HG03457 (cell line): ENCODE measurements at regions not wholly inside any gene's neighbourhood (a gene's known extent, or its start where the extent isn't known, plus 50 kb on each side); places are given as distances from the start of the nearest gene placed in this dataset.

Experiments used
- ATAC-seq: cut with Tn5 transposase; IDR thresholded peaks from one replicate; pipeline ENCODE4 v1.9.1; 2021; ENCODE audit warnings: moderate number of reproducible peaks; ENCODE audit not compliant: unreplicated experiment

DNA sequence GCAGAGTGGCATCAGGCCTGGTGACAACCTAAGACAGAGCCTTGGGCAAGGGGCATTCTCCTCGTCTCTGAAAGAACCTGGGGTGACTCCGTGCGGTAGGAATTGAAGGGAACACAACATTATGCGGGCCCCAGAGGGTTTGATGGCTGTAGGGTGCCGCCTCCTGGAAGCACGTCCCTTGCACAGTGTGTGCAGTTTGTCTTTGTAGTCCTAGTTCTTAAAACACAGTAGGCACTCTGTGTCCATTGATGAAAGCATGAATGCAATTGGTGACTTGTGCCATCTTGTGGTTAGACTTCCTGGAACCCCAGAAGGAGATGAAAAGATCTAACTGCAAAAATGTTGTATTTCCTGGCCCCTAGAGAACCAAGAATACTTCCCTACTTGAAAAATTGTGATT is 279.8 kb downstream of the UTP18 start:
- no peak for ATAC-seq

GRCh38 chr17:51541215-51541614 is 280.9 kb downstream of the UTP18 start:
- ATAC-seq: no peak

DNA sequence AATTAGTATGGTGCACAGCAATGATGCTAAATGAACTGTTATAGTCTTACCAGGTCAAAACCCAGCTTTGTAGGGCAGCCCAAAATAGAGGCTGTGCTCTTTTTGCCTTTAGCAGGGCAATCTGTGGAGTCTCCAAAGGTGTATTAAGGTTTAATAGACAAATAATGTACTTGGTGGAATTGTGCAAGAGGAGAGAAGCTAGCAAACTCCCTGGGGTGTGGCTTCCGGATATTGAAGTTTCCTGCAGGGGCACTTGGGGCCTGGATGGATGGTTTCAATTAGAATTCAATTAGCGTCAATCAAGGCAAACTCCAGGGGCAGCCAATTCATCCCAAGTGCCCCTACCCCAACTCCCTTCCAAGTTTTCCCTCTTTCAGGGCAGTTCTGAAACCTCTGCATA is 285.8 kb downstream of the UTP18 start:
- no peak for ATAC-seq

DNA sequence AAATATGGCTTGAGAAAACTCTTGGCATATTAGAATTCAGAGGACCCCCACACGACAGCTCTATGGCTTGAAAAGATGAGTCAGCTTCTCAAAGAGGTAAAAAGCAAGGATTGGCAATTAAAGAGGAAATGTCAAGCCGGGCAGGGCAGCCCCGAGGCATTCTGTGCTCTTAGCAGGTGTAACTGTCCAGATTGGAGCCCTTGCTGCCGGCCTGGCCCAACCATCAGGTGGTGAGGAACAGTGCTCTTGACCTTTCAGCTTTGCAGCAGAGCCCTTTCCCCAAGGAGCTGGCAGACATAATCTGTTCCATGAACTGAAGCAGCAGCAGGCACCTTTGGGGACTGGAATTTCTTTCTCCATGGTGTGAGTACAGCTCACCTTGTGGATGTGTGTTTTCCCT is 287.8 kb downstream of the UTP18 start:
- ATAC-seq: no peak

DNA sequence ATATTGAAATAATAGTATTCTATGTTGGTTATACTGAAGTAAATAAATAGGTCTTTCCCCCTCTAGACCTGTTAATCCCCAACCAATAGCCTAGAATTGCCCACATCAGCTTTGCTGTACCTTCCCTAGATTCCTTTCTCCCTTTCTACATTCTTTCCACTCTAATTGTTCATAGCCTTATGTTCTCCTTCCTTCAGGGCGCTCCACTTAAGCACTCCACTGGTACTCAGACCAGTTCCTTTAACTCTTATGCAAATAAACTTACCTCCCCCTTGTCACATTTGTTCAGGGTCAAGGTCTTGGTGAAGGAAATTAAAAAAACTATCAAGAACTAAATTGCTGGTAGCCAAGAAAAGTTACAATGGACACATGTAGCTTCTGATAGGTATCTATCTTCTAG is 294.8 kb downstream of the UTP18 start:
- no peak for ATAC-seq

GRCh38 chr17:51559778-51560177 is 299.4 kb downstream of the UTP18 start:
- no peak for ATAC-seq

DNA sequence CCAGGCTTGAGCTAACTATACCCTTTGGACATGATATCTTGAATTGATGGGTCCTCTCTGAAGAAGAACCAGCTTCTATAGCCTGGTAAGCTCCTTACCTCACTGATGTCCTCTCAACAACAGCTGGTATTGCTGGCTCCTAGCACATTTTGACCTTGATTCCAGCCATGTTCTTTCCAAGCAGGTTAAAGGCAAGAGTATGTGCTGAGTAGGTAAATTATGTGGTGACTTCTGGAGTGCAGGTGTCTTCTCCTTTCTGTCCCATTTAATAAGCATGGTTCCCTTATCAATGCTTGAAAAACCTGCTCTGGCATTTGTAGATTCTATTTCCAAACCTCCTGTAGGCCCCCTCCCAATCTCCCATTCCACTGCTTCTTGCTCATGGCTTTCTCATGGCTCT is 300.1 kb downstream of the UTP18 start:
- no peak for ATAC-seq

DNA sequence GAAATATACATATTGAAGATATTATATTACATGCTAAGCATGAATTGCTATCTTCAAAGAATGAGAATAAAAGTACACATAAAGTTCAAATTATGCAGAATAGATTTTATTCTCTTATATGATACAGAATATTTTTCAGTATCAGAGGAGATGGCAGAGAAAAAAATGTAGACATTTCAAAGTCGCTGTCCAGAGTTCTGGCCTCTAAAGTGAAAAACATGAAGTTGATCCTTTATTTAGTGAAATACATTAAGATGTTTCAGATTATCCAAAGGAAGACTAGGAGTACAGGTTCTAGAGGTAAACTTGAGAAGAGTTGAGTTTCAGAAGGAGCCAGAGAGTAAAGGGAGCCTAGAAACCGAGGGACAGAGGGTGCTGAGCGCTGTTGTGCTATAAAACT is 303.6 kb downstream of the UTP18 start:
- ATAC-seq: no peak

DNA sequence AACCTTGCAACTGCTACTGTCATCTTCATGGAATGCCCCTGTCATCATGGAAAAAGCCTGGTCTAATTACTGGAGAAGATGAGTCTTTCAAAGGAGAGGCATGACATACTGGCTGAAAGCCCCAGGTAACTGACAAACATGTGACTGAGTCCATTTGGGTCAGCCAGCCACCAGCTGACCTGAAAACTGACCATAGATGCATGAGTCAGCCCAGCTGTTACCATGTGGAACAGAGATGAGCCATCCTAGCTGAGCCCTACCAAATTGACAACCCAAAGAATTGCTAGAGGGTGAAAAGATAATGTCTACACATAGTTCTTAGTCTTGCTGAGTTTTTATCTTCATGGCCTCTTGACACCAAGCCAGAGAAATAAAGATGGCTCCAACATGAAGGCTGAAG is 311.8 kb downstream of the UTP18 start:
- ATAC-seq: no peak
